Thyroid gland (tissue), 4 donors: ENCODE measurements at regions not wholly inside any gene's neighbourhood (a gene's known extent, or its start where the extent isn't known, plus 50 kb on each side); places are given as distances from the start of the nearest gene placed in this dataset.

Experiments
- POLR2A ChIP-seq, 2 donors: fragments of 450-650 bp; IDR thresholded peaks; one replicate each; pipeline ENCODE4 v1.6.1; 2017; ENCODE audit warnings: antibody characterized with exemption in 2 of 2, mild to moderate bottlenecking in 2 of 2, moderate library complexity in 1 of 2
- TF ChIP-seq, protein P1 (sequence below), 6 experiments: fragments of 200-600 bp in 3 of 6; fragments of 450-650 bp in 3 of 6; sonication (generic) in 3 of 6; IDR thresholded peaks; one replicate each; pipeline ENCODE4 v1.5.1; 2016 to 2019; ENCODE audit warnings: antibody characterized with exemption in 6 of 6, mild to moderate bottlenecking in 2 of 6, inconsistent platforms in 1 of 6, moderate library complexity in 1 of 6

- TF ChIP-seq POLR2A (IDR thresholded peaks at IDR 0.05) = no peak
- TF ChIP-seq, protein P1, sequence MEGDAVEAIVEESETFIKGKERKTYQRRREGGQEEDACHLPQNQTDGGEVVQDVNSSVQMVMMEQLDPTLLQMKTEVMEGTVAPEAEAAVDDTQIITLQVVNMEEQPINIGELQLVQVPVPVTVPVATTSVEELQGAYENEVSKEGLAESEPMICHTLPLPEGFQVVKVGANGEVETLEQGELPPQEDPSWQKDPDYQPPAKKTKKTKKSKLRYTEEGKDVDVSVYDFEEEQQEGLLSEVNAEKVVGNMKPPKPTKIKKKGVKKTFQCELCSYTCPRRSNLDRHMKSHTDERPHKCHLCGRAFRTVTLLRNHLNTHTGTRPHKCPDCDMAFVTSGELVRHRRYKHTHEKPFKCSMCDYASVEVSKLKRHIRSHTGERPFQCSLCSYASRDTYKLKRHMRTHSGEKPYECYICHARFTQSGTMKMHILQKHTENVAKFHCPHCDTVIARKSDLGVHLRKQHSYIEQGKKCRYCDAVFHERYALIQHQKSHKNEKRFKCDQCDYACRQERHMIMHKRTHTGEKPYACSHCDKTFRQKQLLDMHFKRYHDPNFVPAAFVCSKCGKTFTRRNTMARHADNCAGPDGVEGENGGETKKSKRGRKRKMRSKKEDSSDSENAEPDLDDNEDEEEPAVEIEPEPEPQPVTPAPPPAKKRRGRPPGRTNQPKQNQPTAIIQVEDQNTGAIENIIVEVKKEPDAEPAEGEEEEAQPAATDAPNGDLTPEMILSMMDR (IDR thresholded peaks at IDR 0.05) = no peak
Observed at GRCh38 chr4:22202975-22203710, 254.6 kb upstream of the KCNIP4 start.
